ENCODE measurements at regions not wholly inside any gene's neighbourhood (a gene's known extent, or its start where the extent isn't known, plus 50 kb on each side); places are given as distances from the start of the nearest gene placed in this dataset.

- no peak for TF ChIP-seq CTCF (IDR thresholded peaks at IDR 0.05)
- TF ChIP-seq EP300 (IDR thresholded peaks at IDR 0.05): no peak
- no peak for TF ChIP-seq POLR2A (IDR thresholded peaks at IDR 0.05)
Observed at GRCh38 chr4:74635074-74635473, 159.2 kb downstream of the BTC start.
